ENCODE measurements at regions not wholly inside any gene's neighbourhood (a gene's known extent, or its start where the extent isn't known, plus 50 kb on each side); places are given as distances from the start of the nearest gene placed in this dataset.

- Histone ChIP-seq H2AFZ (ENCODE audit: control insufficient read depth, low read depth, low read length) (no peak overlapping the region), H3K4me2 (ENCODE audit: control insufficient read depth, insufficient read depth) (no peak overlapping the region), H3K9ac (ENCODE audit: control insufficient read depth, insufficient read depth, low read length) (no peak overlapping the region), H3K27me3 (replicated peaks in 1 of 2; ENCODE audit: control insufficient read depth in 2 of 2, insufficient read depth in 2 of 2, low read length in 1 of 2) (no peaks in the 10 kb centered on the region), H3K79me2 (ENCODE audit: control insufficient read depth, insufficient read depth, low read length) (no peaks in the 10 kb centered on the region), H3K36me3 (ENCODE audit: control insufficient read depth in 2 of 2, insufficient read depth in 2 of 2, low read length in 1 of 2) (no peaks in the 10 kb centered on the region), H3K9me3 (replicated peaks; ENCODE audit: control insufficient read depth, insufficient read depth, low read length) (no peaks in the 10 kb centered on the region; the same call in 1 of the 3 replicates), H3K27ac (ENCODE audit: control insufficient read depth, insufficient read depth) (no peak overlapping the region), H4K20me1 (ENCODE audit: control insufficient read depth, insufficient read depth) (no peaks in the 10 kb centered on the region), H3K4me1 (ENCODE audit: control insufficient read depth, insufficient read depth, low read length) (no peaks in the 10 kb centered on the region), H3K4me3 (no peak overlapping the region)
- in situ Hi-C loops (cut with MboI) = no loop called here
- ChIA-PET RAD21 (ENCODE audit: unreplicated experiment) (no interaction called here), POLR2A (no interaction called here), SMC1A (ENCODE audit: uncharacterized antibody, unreplicated experiment) (no interaction called here), CTCF (no interaction called here)
- BruUV-seq (replicated peaks) = no TSS peak
- no peak for FAIRE-seq
- WGBS (ENCODE audit: insufficient coverage, insufficient replicate concordance, low lambda C conversion rate, missing lambda C conversion rate) = 37% methylated on average over 3 of the region's 3 CpGs
- no peak for ATAC-seq
- no peak for DNase-seq (ENCODE audit: low read depth, low spot score)
- intact Hi-C loops (cut with micrococcal nuclease; ENCODE audit: unreplicated experiment) = no loop called here
- TF ChIP-seq RUNX3 (IDR thresholded peaks at IDR 0.05; ENCODE audit: low read length) (no peak), SPI1 (IDR thresholded peaks at IDR 0.05; ENCODE audit: borderline replicate concordance, insufficient read depth, low read depth, low read length) (no peak), ZNF622 (IDR thresholded peaks at IDR 0.05) (no peak), REST (IDR thresholded peaks at IDR 0.05; ENCODE audit: low read depth, low read length) (no peak), BCL3 (IDR thresholded peaks at IDR 0.05; ENCODE audit: borderline replicate concordance, insufficient read depth, low read depth, low read length, poor library complexity, severe bottlenecking) (no peak), MAX (IDR thresholded peaks at IDR 0.05; ENCODE audit: low read depth, low read length) (no peak), E2F4 (IDR thresholded peaks at IDR 0.05; ENCODE audit: low read depth, low read length) (no peak), SMC3 (IDR thresholded peaks at IDR 0.05; ENCODE audit: borderline replicate concordance, low read length) (no peak), JUND (IDR thresholded peaks at IDR 0.05; ENCODE audit: low read depth, low read length) (no peak), RAD51 (IDR thresholded peaks at IDR 0.05) (no peak), HSF1 (IDR thresholded peaks at IDR 0.05; ENCODE audit: low read depth, low read length) (no peak), MTA3 (IDR thresholded peaks at IDR 0.05; ENCODE audit: borderline replicate concordance, low read length) (no peak), RAD21 (IDR thresholded peaks at IDR 0.05; ENCODE audit: insufficient read depth, low read depth, low read length) (no peak), STAT1 (conservative IDR thresholded peaks at IDR 0.05) (no peak), SRF (IDR thresholded peaks at IDR 0.05; ENCODE audit: low read depth in 2 of 2, low read length in 2 of 2) (no peak)
Measured at GRCh38 chr3:16114930-16115329, 59.5 kb upstream of the GALNT15 start.

Measured in GM12878 (cell line).